KOPT-K1 (cell line): ENCODE measurements at regions not wholly inside any gene's neighbourhood (a gene's known extent, or its start where the extent isn't known, plus 50 kb on each side); places are given as distances from the start of the nearest gene placed in this dataset.
"Not testable (repeated sequence)": the region's sequence is repeated elsewhere in the genome, so short reads cannot be mapped to it uniquely, and the experiment has no call there.

Experiments
- H3K27ac ChIP-seq: fragments of 200-600 bp; sonication (generic); 2 replicates; pipeline ENCODE4 v1.5.1; 2016; ENCODE audit warnings: antibody characterized with exemption, mild to moderate bottlenecking, low read depth, low read length; ENCODE audit not compliant: poor library complexity, severe bottlenecking
- H3K36me3 ChIP-seq: fragments of 200-600 bp; sonication (generic); 2 replicates; pipeline ENCODE4 v1.5.1; 2017; ENCODE audit warnings: antibody characterized with exemption, mild to moderate bottlenecking, low read length, moderate library complexity; ENCODE audit not compliant: insufficient read depth
- H3K9me3 ChIP-seq: fragments of 200-600 bp; sonication (generic); 2 replicates; pipeline ENCODE4 v1.5.1; 2017; ENCODE audit warnings: antibody characterized with exemption, low read length, mild to moderate bottlenecking; ENCODE audit not compliant: insufficient read depth, poor library complexity, severe bottlenecking

- H3K36me3 ChIP-seq, H3K9me3 ChIP-seq, H3K27ac ChIP-seq: not testable (repeated sequence)
Measured at GRCh38 chr15:101963687-101964086, 151.7 kb downstream of the OR4F15 start.

- not testable (repeated sequence) for H3K36me3 ChIP-seq, H3K9me3 ChIP-seq, H3K27ac ChIP-seq
Measured at GRCh38 chr15:101965353-101965752, 153.4 kb downstream of the OR4F15 start.

DNA sequence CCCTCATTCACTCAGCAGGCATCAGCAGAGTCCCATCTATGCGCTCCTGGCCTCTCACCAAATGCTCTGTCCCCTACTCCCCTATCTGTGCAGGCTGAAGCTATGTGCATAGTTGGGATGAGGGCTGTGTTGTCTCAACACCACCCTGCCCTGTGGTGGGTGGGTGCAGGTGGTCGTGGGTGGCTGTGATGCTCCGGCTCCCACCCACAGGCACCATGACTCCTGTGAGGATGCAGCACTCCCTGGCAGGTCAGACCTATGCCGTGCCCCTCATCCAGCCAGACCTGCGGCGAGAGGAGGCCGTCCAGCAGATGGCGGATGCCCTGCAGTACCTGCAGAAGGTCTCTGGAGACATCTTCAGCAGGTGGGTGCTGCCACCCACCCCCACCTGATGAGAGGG lies 153.9 kb downstream of the OR4F15 start:
- H3K9me3 ChIP-seq, H3K27ac ChIP-seq, H3K36me3 ChIP-seq: not testable (repeated sequence)

- not testable (repeated sequence) for H3K9me3 ChIP-seq, H3K27ac ChIP-seq, H3K36me3 ChIP-seq
Measured at GRCh38 chr15:101967364-101967763, 155.4 kb downstream of the OR4F15 start.

DNA sequence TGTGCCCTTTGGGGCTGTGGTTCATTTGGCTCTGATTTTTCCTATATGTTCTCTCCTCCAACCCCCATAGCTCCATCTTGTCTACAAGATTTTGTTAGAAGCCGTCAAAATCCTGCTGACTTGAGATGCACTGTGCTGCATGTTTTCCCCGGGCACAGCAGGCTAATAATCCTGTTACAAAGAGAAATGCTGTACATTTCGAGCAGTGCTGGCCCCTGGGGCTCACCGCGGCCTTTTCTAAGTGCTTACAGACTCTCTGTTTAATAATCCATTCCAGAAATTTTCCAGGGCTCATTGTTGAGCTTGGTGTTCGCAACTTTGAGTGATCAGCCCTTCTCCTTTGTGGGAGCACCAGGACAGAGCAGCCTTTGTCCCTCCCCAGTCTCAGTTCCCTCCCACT lies 158.6 kb downstream of the OR4F15 start:
- H3K27ac ChIP-seq, H3K9me3 ChIP-seq, H3K36me3 ChIP-seq: not testable (repeated sequence)

GRCh38 chr15:101977281-101977680 lies 165.3 kb downstream of the OR4F15 start:
- H3K36me3 ChIP-seq, H3K9me3 ChIP-seq, H3K27ac ChIP-seq: not testable (repeated sequence)

GRCh38 chr15:101980206-101980910 lies 168.4 kb downstream of the OR4F15 start:
- not testable (repeated sequence) for H3K27ac ChIP-seq

More at GRCh38 chr15:101980206-101980910, 168.4 kb downstream of the OR4F15 start:
- H3K9me3 ChIP-seq, H3K36me3 ChIP-seq: not testable (repeated sequence)
